HG03135 (cell line): ENCODE measurements at regions not wholly inside any gene's neighbourhood (a gene's known extent, or its start where the extent isn't known, plus 50 kb on each side); places are given as distances from the start of the nearest gene placed in this dataset.

Experiments
- ATAC-seq: cut with Tn5 transposase; IDR thresholded peaks from one replicate; pipeline ENCODE4 v1.9.1; 2021; ENCODE audit warnings: mild to moderate bottlenecking, moderate library complexity; ENCODE audit not compliant: unreplicated experiment

DNA sequence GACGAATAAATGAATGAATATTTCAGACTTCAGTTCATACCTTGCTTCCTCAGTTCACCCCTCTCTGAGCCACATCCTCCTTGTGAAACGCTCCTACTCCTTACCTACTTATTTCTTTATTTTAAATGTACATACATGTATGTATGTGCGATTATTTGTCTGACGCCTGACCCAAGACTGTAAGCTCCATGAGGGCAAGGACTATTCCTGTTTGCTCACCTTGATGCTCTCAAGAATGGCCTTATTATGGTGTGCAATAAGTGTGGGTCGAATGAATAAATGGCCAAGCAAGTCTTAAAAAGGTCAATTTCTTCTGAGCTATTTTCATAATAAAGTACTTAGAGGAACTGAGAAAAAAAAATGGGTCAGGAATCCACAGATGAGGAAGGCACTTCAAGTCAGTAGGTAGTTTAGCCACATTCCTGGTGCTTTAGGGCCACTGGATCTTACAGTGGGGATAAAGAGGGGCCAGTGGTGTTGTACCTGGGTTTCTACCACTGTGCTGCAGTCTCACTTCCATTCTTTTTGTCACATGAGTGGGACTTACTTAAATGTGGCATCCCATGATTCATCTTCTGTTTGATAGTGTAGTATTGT, 74.7 kb downstream of the SDC1 start:
- no peak for ATAC-seq

DNA sequence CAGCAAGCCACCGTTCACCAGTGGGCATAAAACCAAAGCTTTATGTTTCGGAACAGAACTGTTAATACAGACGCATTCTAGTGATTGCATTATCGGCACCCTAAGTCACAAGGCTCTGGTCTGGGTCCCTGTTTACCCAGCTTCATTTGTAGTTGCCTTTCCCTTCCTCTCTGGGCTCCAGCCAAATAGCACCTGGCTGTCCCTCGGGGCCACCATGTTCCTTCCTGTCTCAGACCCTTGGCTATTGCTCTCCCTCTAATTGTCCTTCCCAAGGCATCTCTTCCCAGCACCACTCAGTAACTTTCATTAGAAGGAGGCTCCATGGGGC, 75.3 kb downstream of the SDC1 start:
- ATAC-seq, result no peak

DNA sequence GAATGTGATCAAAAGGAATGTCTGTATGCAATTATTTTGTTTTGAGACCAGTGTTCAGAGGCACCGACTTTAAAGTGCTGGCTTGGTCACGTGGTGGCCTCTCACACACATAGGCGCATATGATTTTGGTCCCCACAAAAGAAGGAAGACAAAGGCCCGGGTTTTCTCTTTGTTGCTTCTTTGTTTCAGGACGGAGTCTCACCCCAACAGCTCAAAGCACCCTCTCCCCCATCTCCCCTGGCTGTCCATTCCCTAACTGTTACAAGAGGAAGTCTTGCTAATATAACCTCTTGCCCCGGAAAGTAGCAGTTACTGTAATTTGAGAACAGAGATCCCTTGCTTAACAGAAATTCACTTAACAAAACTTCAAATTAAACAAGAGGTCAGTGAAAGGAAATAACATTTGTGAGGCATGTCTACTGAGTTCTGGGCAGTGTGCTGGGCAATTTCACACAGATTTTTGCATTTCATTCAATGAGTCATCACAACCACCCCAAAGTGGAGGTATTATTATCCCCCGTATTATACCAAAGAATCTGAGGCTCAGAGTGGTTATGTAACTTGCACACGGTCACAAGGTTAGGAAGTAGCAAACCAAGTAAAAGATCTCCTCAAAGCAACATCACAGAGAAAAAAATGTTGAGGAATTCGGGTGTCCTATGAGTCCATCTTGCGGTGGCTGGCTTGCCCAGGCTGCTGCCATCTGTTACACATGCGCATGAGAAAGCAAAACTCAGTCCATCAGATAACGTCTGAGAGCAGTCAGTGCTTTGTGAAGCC, 75.8 kb downstream of the SDC1 start:
- ATAC-seq, result no peak

DNA sequence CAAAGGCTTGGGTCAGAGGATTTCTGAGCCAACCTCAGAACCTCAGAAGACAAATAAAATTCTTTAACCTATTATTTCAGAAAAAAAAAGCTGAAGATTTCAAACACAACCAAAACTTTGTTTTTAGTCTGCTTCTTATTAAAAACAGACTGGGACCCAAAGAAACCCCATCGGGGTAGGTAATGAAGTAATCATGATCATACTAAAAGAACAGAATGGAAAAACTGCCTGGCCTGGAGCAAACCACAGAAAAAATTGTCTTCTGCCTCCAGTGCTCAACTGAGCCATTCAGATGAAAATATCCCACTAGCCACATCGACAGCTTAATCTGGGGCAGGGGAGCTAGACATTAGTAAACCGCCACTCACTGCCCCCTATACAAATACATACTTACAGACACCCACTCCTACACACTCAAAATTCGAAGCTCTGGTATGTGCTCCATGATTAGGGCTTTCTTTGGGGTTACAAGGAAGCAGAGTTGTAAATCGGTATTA, 76.5 kb downstream of the SDC1 start:
- no peak for ATAC-seq

DNA sequence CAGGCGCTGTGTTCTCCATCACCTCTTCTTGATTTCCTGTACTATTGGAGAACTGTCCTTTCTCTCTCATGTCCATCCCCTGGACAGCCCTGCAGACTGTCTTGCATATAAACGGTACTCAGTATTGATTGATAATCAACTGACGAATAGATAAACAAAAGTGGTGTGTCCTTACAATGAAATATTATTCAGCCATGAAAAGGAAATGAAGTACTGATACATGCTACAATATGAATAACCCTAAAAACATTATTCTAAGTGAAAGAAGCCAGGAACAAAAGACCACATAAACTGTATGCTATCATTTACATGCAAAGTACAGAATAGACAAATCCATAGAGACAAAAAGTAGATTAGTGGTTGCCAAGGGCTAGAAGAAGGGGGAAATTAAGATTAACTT, 77.6 kb downstream of the SDC1 start:
- no peak for ATAC-seq

DNA sequence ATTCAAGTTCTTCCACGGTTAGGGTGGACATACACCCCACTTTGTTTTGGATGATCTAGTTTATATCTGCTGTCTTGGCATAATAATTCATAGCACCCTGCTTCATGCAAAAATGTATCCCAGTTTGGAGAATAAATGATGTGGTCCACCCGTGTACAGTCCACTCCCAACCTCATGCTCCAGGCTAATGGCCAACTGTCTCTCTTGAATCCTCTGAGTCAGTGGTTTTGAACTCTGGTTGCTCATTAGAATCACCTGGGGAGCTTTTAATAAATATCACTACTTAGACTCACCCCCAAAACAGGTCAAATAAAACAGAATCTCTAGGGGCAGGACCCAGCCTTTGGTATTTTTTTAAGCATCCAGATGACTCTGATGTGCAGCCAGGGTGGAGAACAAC, 78.5 kb downstream of the SDC1 start:
- ATAC-seq, result no peak

DNA sequence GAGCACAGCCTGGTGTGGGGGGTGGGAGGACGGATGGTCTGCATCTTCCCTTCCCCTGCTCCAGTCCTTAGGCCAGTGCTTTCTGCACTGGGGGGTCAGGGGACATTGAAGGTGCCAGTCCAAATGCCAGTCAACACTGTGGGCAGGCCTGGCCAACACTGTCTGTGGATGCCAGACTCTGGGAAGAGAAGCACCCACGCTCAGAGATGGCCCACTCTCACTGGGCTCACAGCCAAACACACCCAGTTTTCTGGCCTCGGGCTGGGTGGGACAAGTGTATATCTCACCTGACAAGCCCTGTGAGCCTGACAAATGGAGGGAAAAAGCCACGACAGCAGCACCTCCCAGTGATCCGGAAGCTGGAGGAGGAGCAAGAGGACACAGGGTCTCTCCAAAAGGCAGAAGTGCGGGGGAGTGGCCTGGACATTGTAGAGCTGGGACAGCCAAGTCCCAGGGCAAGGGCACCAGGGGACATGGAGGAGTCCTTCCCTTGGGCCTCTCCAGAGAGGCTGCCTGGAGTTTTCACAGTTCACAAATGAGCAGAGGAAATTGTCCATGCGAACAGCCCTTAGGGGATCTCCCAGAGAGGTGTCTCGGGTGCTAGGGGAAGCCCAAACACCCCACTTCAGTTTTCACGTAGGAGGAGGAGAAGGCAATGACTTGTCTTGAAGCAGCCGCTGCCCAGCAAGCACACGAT, 79.3 kb downstream of the SDC1 start:
- peak; percentile 75 for ATAC-seq

DNA sequence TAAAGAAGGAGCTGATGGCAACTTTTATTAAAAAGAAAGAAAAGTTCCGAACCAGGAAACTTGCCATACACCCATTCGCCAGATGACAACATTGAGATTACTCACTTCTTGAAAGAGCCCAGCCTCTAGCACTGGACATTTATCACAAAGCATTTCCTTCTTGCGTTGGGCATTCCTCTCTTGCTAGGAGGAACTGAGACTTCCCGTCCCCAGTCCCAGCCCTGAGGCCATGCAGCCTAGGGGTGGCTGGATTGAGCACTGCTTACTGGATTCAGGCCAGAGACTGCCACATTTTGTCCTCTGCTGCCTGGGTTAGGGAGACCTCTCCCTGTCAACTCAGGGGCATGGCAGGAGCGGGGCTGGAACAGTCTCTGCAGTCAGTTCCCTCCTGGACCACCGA, 80.1 kb downstream of the SDC1 start:
- ATAC-seq, result no peak

DNA sequence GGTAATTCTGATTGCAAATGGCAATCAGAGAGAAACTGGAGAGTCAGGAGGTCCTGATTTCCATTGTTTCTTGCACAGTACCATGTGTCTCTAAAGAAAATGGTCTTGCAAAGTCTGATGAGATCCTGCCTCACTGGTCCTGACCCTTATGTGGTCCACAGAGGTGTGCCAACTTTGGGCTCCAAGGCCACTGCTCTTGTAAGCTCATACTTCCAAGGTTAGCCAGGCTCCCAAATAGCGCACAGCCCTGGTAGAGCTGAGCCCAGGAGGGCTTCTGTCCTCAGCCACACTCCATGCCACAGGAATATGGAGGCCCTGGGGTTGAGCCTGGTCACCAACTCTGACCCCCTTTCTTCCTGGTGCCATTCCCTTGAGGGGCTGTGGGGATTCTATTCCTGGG, 80.7 kb downstream of the SDC1 start:
- ATAC-seq, result no peak

DNA sequence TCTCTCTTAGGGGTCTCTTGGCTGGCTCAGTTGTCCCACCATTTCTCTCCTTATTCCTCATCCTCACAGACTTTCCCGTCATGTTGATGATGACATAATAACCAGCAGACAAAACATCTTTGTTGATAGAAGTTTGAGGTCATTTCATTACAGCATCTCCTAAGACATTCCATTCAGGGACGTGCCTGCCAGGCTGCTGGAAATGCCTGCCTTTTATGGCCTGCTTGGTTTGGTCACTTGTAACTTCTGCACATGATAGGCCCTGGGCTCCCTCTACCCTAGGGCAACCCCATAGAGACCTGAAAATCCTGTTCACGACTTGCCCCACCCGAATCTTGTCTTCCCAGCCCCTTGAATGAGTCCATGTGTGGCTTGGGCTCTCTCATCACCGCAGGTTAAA, 81.7 kb downstream of the SDC1 start:
- no peak for ATAC-seq

DNA sequence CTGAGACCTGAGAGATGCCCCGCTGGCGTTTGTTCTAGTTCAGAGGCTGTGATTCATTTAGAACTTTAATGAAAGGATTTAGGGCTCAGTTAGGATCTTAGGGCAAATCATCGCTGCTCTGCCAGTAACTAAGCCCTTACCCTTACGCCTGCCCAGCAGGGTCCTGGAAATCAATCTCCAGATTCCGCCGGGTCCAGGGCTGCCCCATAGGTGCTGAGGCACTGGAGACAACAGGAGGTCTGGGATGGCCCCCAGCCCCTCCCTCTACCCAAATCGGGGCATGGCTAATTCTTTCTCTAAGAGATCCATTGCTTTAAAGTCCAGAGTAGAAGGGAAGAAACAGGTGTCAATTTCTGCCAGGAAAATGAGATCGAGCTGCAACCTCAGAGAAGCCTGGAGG, 83.1 kb downstream of the SDC1 start:
- no peak for ATAC-seq

DNA sequence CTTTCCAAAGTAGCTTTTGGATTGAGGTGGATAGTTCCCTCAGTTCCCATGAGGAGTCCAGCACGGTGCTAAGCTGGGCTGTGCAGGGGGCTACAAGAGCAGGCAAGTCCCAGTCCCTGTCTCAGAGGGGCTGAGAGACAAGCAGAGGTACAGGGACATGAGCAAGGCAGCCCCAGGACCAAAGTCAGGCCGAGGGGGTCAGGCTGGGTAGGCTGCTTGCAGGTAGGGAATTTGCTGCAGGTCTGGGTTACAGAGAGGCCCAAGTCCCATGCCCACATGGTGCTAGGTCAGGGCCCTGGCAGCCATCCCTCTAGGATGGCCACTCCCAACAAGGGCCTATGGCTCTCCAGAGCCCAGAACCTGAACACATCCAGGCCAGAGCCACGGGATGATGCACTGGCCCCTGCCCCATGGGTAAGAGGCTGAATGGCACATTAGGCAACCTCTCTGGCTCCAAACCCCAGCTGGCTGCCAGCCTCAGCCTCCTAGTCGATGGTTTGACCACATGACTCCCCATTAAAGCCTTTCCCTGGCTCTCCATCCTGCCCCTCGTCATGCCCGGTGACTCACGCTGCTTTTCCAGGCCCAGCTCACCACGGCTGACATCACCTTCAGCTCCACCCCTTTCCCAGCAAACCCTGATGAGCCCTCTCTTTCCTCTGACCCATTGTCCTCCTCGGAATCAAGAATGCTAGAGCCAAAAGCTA, 83.7 kb downstream of the SDC1 start:
- no peak for ATAC-seq

DNA sequence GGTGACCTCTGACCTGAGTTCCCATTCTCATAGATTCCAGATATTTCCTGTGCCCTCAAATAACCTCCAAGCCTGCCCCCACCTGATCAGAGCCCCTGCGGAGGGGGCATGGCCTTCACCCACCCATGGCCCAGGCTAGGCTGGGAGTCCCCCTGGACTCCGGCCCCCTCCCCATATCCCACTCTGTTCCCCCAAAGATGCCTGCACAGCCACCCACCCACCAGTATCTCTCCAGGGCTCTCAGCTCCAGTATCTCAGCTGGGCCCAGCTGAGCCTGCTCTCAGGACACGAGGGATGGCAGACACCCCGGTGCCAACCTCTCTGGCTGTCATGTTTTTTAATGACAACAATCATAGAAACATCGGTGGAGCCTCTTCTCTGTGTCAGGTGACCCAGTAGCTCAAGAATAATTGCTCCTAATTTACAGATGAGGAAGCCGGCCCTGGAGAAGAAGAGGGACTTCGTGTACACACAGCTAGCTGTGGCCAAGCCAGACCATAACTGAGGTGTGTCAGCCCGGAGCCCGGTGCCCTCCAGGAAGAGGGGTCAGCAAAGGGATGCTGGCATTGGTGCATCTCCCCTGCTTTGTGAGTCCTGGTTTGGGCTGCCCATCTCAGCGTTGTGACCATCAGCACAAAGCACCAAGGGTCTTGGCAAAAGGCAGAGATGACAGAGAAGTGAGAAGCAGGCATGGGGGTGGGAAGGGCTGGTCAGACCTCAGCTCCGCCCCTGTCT, 84.4 kb downstream of the SDC1 start:
- no peak for ATAC-seq

DNA sequence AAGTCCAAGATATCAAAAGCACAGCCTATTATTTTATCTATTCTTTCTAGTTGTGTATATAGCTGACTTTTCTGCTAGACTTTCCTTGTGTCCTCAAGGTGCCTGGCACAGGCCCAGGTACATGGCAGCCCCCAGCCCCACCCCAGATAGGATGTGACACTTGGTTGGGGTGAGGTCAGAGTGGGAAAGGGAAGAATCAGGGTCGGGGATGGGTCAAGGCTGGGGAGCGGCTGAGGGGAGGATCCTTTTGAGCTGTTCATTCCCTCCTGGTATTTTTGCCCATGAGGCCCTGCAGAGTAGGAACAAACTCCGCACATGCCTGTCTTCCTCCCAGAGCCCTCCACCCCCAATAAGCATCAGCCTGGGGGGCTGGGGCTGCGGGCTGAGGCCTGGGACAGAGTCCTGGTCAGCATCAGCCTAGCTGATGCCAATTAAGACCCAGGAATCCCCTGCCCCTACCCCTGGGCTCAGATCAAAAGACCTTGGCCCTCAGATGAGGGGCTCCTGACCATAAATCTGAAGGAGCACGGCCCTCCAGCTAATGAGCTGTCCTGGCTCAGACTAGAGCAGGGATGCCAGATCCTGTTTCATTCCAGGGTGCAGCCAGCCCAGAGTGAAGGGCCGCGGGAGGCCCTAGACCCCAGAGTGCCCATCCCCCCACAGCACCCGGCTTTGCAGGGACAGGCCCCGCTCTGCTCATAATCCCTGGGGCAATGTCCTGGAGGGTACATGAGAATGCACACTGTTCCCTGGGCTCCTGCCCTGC, 85.3 kb downstream of the SDC1 start:
- ATAC-seq, result no peak

DNA sequence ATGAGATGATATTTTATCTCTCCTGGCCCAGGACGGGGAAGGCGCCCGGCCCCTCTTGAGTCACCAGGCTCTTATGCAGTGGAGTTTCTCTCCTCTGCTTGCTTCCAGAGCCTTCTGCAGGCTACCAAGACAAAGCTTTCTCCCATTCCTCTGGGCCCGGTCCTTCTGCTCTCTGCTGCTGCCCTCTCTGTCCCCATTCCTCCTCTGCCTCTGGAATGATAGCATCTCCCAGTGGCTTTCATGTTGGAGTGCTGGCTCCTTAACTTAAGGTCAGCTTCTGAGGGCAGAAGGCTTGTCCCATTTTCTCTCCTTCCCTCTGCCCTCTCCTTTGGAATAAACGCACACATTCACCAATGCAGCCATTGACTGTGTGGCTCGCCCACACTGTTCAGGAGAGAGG, 86.2 kb downstream of the SDC1 start:
- no peak for ATAC-seq

DNA sequence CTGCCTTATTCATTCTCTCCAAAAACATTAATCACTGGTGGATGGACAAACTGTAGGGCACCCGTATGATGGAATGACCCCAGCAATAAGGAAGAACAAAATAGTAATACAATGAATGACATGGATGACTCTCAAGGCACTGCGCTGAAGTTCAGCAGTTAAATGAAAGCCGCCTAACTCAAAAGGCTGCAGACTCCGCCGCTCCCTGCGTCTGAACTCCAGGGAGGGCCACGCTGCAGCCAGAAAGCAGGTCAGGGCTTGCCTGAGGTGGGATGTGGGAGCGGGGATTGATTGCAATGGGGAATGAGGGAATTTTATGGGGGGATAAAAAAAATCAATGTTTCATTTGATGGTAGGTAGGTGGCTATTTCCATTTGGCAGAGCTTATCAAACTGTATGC, 86.5 kb upstream of the LAPTM4A start:
- no peak for ATAC-seq

DNA sequence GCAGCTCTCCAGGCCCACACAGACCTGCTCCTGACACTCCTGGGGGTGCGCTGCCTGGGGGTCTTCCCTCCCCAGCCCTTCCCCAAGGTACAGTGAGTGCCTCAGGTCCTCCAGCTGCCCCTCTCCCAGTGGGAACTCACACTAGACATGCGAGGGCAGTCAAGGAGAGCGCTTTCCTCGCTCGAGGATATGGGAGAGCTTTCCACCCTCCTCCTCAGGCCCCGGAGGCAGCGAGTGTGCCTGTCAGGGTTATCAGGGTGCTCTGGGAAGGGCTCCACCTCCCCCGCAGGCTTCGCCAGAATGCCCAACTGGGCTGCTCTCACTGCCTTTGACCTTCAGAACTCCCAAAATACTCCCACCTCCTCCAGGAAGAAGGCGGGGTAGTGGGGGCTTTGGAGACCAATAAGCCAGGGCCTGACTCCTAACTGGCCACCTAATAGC, 85.7 kb upstream of the LAPTM4A start:
- ATAC-seq, result no peak

DNA sequence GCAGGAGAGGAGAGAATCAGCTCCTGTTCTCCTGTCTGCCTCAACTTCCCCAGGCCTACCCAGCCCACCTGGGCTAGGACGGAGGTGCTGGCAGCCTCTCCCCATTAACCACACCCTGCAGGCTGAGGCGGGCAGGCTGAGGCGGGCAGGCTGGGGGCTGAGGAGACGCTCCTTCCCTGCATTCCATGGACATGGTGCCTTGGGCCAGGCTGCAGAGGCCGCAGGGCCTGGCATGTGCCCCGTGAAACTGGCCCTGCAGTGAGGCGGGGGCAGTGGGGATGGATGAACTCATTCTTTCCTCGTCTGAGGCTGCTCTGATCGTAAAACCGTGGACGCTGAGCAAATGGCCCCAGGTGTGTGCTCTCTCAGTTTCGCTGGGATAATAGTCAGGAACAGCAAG, 84.7 kb upstream of the LAPTM4A start:
- no peak for ATAC-seq

DNA sequence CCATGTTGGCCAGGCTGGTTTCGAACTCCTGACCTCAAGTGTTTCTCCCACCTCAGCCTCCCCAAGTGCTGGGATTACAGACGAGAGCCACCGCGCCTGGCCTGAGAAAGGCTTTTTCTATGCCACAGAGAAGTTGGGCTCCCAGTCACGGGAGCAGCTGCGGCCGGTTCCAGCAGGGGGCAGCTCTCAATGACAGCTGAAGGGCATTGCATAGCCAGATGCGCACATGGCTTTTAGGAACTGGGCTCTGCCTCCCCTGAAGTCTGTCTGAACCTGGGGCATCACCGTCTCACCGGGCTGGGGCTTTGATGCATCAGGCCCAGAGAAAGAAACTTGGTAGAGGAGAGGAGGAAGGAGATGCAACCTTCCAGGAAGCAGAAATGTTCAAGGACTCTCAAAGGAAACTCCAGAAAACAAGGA, 84.2 kb upstream of the LAPTM4A start:
- ATAC-seq, result peak; percentile 80

DNA sequence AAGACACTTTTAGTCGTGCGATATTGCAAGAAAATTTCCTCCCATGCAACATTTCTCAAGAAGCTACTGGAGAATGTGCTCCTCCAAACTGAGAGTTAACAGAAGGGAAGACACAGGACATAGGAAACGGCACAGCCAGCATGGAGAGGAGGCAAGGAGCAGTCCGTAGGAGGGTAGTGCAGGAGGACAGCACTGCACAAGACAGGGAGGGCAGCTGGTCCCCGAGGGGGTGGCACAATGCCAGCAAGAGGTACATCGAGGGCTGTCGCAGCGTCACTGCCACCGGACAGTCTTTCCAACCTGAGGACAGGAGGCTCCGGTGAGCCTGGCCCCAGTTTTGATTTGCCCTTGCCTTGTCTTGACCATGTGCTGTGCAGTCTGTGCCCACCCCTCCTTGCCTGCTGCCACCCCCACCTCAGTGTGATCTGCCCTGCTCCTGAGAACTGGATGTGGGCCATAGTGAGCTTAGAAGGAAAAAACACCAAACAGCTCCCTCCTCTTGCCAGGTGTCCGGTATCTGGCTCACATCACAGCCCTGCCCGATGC, 81.6 kb upstream of the LAPTM4A start:
- ATAC-seq, result no peak
